PC-9 (cell line): ENCODE measurements at regions not wholly inside any gene's neighbourhood (a gene's known extent, or its start where the extent isn't known, plus 50 kb on each side); places are given as distances from the start of the nearest gene placed in this dataset.

Experiments used
- BruUV-seq: library from RNA; stranded (reverse); fragments of 400-500 nt; replicated peaks from 2 replicates; lab custom pipeline; 2021; lab: Mats Ljungman, UMichigan
- CTCF ChIA-PET: fragments of 300-600 bp; sonication (Branson Sonifier 250); formaldehyde crosslinking; loops from one replicate; lab custom pipeline; 2022; ENCODE audit warnings: antibody characterized with exemption; lab: Charles Lee
- POLR2A ChIA-PET: fragments of 300-600 bp; sonication (Branson Sonifier 250); formaldehyde crosslinking; loops from one replicate; lab custom pipeline; 2022; ENCODE audit warnings: antibody characterized with exemption; ENCODE audit not compliant: unreplicated experiment; lab: Charles Lee
- DNase-seq, 2 experiments: peaks; one replicate each; pipeline versions ENCODE4 v3.0.0 to v3.0.0-alpha.2; 2015 to 2022; ENCODE audit warnings: mixed read lengths in 1 of 2
- H2AFZ ChIP-seq: fragments of 200-600 bp; sonication (generic); 2 replicates; pipeline ENCODE4 v1.8.1; 2017; ENCODE audit warnings: antibody characterized with exemption
- H3F3A ChIP-seq: fragments of 200-600 bp; sonication (generic); 2 replicates; pipeline ENCODE4 v1.8.1; 2017; ENCODE audit warnings: antibody characterized with exemption, mild to moderate bottlenecking, low read depth; ENCODE audit not compliant: insufficient read depth
- H3K27ac ChIP-seq: fragments of 200-600 bp; sonication (generic); 2 replicates; pipeline ENCODE4 v1.6.1; 2016; ENCODE audit warnings: mixed run types
- H3K27me3 ChIP-seq: fragments of 200-600 bp; sonication (generic); 2 replicates; pipeline ENCODE4 v1.6.1; 2016; ENCODE audit warnings: low read depth, mixed run types; ENCODE audit not compliant: insufficient read depth
- H3K36me3 ChIP-seq: fragments of 200-600 bp; sonication (generic); 2 replicates; pipeline ENCODE4 v1.6.1; 2016; ENCODE audit warnings: low read depth, mixed run types
- H3K4me1 ChIP-seq: fragments of 200-600 bp; sonication (generic); replicated peaks from 2 replicates; pipeline ENCODE4 v1.6.1; 2016; ENCODE audit warnings: mixed run types; ENCODE audit not compliant: insufficient read depth
- H3K4me2 ChIP-seq: fragments of 200-600 bp; sonication (generic); 2 replicates; pipeline ENCODE4 v1.6.1; 2017; ENCODE audit warnings: mixed run types
- H3K4me3 ChIP-seq: fragments of 200-600 bp; sonication (generic); 2 replicates; pipeline ENCODE4 v1.6.1; 2016; ENCODE audit warnings: mixed run types
- H3K79me2 ChIP-seq: fragments of 200-600 bp; sonication (generic); 2 replicates; pipeline ENCODE4 v1.6.1; 2017; ENCODE audit warnings: low read depth, mixed run types
- H3K9me2 ChIP-seq: fragments of 200-600 bp; sonication (generic); 2 replicates; pipeline ENCODE4 v1.8.1; 2017; ENCODE audit warnings: mild to moderate bottlenecking; ENCODE audit not compliant: insufficient read depth
- H3K9me3 ChIP-seq: fragments of 200-600 bp; sonication (generic); 2 replicates; pipeline ENCODE4 v1.8.1; 2016; ENCODE audit warnings: low read depth; ENCODE audit not compliant: insufficient read depth
- H4K20me1 ChIP-seq: fragments of 200-600 bp; sonication (generic); 2 replicates; pipeline ENCODE4 v1.8.1; 2017; ENCODE audit not compliant: insufficient read depth
- EZH2 ChIP-seq: fragments of 200-600 bp; sonication (generic); IDR thresholded peaks from 2 replicates; pipeline ENCODE4 v1.8.0; 2017; ENCODE audit warnings: antibody characterized with exemption, low read depth
- intact Hi-C: fragments of 100-400 bp; cut with micrococcal nuclease; formaldehyde crosslinking; loops from one replicate; pipeline ENCODE4 v1.10.0; 2022; ENCODE audit not compliant: unreplicated experiment
- TF ChIP-seq, protein P1 (sequence below): fragments of 200-600 bp; sonication (generic); conservative IDR thresholded peaks from 2 replicates; pipeline ENCODE4 v1.6.1; 2017; ENCODE audit warnings: mixed run types, antibody characterized with exemption, mild to moderate bottlenecking, moderate library complexity

DNA sequence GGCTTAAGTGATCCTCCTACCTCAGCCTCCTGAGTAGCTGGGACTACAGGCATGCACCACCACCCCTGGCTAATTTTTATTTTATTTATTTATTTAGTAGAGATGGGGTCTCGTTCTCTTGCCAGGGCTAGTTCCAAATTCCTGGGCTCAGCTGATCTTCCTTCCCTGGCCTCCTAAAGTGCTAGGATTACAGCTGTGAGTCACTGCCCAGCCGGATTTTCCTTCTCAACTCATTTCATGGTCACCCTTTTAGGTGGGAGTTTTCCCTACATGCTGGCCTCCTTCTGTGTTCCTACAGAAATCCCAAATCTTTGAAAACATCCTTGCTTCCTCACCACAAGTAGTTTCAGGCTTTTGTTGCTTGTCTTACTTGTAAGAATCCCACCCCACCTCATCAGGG is 102.1 kb upstream of the SIAH1 start:
- DNase-seq: no peak
- Histone ChIP-seq H4K20me1 (no peaks in the 10 kb centered on the region), H3K4me1 (no peaks in the 10 kb centered on the region), H3K4me2 (no peak overlapping the region), H3K27me3 (no peaks in the 10 kb centered on the region), H2AFZ (no peak overlapping the region), H3F3A (0 out of 2 replicates have a peak, but pooled peaks cover 4% of the 10 kb centered on the region), H3K4me3 (no peak overlapping the region), H3K79me2 (no peaks in the 10 kb centered on the region), H3K36me3 (no peaks in the 10 kb centered on the region), H3K9me2 (no peaks in the 10 kb centered on the region), H3K9me3 (no peaks in the 10 kb centered on the region), H3K27ac (no peak overlapping the region)
- no TSS peak for BruUV-seq
- ChIA-PET CTCF (no interaction called here), POLR2A (no interaction called here)
- no peak for TF ChIP-seq EZH2
- TF ChIP-seq, protein P1, sequence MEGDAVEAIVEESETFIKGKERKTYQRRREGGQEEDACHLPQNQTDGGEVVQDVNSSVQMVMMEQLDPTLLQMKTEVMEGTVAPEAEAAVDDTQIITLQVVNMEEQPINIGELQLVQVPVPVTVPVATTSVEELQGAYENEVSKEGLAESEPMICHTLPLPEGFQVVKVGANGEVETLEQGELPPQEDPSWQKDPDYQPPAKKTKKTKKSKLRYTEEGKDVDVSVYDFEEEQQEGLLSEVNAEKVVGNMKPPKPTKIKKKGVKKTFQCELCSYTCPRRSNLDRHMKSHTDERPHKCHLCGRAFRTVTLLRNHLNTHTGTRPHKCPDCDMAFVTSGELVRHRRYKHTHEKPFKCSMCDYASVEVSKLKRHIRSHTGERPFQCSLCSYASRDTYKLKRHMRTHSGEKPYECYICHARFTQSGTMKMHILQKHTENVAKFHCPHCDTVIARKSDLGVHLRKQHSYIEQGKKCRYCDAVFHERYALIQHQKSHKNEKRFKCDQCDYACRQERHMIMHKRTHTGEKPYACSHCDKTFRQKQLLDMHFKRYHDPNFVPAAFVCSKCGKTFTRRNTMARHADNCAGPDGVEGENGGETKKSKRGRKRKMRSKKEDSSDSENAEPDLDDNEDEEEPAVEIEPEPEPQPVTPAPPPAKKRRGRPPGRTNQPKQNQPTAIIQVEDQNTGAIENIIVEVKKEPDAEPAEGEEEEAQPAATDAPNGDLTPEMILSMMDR: no peak
- intact Hi-C loops: no loop called here

DNA sequence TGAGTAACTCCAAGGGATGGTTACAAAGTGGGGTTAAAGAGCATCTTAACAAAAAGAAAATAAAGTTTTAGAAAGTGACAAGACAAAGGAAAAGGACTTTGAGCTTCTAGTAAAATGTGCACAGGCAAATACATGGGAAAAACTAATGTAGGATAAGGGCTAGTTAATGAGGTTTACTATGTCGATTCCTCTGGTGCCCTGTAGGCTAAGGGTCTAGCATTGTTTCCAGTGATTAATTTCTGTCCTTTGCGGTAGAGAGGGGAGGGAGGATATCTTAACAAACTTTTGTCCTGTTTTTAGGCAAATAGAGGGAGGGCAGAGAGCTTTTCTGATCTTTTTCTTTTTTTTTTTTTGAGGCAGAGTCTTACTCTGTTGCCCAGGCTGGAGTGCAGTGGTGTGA is 96.6 kb upstream of the SIAH1 start:
- intact Hi-C loops: no loop called here
- Histone ChIP-seq H3F3A (0 out of 2 replicates have a peak, but pooled peaks cover 4% of the 10 kb centered on the region), H3K36me3 (no peaks in the 10 kb centered on the region), H3K4me1 (no peaks in the 10 kb centered on the region), H3K4me2 (no peak overlapping the region), H4K20me1 (no peaks in the 10 kb centered on the region), H3K9me3 (no peaks in the 10 kb centered on the region), H3K79me2 (no peaks in the 10 kb centered on the region), H3K9me2 (no peaks in the 10 kb centered on the region), H2AFZ (no peak overlapping the region), H3K4me3 (no peak overlapping the region), H3K27me3 (no peaks in the 10 kb centered on the region), H3K27ac (no peak overlapping the region)
- TF ChIP-seq EZH2: no peak
- TF ChIP-seq, protein P1: no peak
- CTCF ChIA-PET: interaction anchor here (0.7 kb wide), 1 partner anchor 136 kb away, joined by 19 read pairs; no protein-coding TSS in a partner anchor
- POLR2A ChIA-PET: no interaction called here
- DNase-seq: no peak
- no TSS peak for BruUV-seq

DNA sequence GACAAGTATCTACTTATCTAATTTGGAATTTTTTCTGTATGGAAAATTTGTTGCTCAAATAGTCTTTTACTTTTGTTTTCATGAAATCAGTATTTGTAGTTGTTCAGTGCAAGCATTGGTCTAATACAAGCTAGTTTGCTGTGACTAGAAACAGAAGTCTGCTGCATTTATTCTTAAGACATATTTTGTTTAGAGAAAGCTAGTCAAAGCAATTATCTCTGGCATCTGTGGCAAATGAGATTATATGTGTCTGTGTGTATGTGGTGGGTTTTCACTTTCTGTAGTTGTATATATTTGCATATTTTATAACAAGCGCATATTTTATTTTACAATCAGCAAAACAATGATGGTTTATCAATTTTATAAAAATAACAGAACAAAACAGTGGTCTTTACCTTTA is 96.0 kb upstream of the SIAH1 start:
- ChIA-PET POLR2A (no interaction called here), CTCF (no interaction called here)
- Histone ChIP-seq H3K4me3 (no peak overlapping the region), H3K79me2 (no peaks in the 10 kb centered on the region), H3K4me1 (no peaks in the 10 kb centered on the region), H2AFZ (no peak overlapping the region), H3K9me2 (no peaks in the 10 kb centered on the region), H3F3A (0 out of 2 replicates have a peak, but pooled peaks cover 4% of the 10 kb centered on the region), H3K36me3 (no peaks in the 10 kb centered on the region), H3K4me2 (no peak overlapping the region), H3K27me3 (no peaks in the 10 kb centered on the region), H3K27ac (no peak overlapping the region), H3K9me3 (no peaks in the 10 kb centered on the region), H4K20me1 (no peaks in the 10 kb centered on the region)
- TF ChIP-seq EZH2: no peak
- TF ChIP-seq, protein P1: no peak
- BruUV-seq: no TSS peak
- intact Hi-C loops: no loop called here
- DNase-seq: no peak
